ENCODE measurements at regions not wholly inside any gene's neighbourhood (a gene's known extent, or its start where the extent isn't known, plus 50 kb on each side); places are given as distances from the start of the nearest gene placed in this dataset.
A peak's percentile ranks its signal among the peaks of the same experiment; 100 is the strongest.

DNA sequence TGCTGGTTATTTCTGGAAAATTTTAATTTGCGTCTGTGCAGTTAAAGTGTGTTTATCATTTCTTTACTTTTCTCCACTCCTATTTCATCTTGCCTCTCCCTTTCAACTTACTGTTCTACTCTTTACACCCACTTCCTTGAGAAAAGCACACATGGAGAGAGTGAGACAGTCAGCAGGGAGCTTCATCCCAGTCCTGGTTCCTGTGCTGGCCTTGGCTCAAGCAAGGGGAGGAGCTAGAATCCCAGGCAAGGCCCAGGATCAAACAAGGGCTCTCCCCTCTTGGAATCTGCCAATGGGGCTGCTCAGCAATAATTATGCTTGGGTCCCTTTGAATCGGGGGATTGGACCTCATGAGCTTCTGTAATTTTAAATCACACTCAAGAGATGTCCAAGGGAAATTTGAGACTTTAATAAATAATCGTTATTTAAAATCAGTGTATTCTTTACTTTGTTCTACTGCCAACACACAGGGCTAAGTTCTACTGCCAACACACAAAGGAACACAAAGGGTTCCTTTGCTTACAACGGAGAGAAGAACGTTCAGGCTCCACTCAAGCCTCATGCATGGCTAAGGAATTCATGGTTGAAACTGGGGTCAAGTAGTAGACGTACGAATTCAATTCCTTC is 439.3 kb upstream of the DAB2 start:
- DNase-seq, result no peak

DNA sequence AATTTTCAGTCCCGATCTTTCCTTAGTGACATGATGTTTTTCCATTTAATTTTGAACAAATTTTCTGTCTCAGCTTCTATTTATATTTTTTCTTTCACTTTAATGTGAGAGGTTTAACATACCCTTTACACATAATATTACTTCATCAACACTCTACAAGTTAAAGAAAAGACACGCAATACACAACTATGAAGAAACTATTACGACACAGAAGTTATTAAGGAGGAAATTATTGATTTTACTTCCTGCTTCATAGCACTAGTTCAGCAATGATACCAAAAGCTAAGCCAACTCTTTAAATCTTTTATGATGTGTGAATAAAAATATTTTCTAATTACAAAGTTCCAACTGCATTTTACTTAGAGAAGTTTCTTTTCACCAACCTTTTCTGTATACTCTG is 432.3 kb upstream of the DAB2 start:
- no peak for DNase-seq

DNA sequence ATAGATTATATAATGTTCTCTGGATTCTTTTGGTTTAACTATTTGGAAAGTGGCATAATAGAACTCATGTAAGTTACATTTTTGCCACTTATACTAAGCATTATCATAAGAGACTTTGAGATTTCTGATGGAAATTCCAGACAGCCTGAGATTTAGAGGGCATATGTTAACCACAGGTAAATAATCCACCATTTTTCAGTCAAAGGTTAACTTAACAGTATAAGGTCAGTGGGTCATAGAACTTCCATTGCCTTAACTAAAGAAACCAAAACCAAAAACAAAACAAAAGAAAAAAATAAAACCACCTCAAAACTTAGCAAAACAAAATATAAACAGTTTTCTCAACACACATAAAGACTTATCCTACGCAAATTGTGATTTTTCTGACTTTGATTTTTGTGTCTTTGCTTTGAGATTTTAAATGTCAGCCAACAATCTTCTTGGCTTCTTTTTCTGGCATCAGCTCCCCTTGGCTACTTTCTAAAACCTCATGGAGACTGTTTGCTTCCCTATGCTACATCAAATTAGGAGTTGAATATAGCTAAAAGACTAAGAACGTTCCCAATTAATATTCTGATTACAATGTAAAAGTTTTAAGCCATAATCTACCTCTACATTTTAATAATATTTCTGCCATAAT is 430.1 kb upstream of the DAB2 start:
- no peak for DNase-seq

DNA sequence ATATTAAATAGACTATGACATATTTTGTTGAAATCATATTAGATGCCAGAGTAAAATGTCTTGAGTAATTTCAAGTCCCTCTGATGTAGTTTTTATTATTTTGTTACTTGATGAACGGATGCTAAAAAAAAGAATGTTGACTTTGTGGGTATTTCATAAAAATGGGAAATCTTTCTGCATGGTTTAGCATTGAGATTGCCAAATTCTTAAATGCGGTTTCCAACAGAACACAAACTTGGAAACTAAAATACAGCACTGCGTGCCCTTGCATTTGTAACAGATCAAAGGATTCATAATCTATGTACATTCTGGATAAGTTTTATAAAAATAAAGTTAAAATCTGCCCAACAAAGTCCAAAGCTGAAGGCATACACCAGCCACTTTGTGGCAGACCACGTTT is 425.5 kb upstream of the DAB2 start:
- no peak for DNase-seq

DNA sequence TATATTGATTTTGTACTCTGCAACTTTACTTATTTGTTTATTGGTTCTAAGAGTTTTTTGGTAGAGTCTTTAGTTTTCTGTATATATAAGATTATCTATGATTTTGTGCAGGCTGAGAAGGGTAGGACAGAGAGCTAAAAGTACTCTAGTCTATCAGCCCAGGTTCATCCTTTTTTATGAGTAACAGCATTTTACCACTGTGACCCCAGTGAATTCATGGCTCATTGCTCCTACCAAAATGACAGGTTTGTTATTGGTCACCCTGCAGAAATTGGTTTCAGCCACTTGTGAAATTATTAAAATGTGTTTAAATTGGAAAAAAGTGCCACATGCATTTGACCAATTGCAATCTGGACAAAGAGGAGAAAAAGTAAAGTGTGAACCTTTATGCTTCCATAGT is 421.4 kb upstream of the DAB2 start:
- no peak for DNase-seq

GRCh38 chr5:39843767-39844166 is 419.0 kb upstream of the DAB2 start:
- no peak for DNase-seq

GRCh38 chr5:39835371-39835770 is 410.6 kb upstream of the DAB2 start:
- no peak for DNase-seq

DNA sequence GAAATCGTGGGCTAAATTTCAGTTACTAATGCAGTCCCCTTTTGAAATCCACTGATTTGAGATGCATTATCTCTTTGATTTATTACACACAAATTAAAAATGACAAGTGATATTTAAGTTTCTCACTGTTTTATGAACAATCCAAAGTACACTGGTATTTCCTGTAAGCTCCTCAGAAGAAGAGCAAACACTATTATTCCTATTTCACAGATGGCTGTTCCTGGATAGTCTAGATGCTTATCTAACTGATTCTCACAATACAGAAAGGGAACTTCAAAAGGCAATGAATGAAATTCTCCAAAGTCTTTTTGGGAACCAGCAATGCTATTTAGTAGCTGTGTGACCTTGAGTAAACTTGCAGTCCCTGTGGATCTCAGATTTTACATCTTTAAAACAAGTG is 404.7 kb upstream of the DAB2 start:
- DNase-seq, result no peak

DNA sequence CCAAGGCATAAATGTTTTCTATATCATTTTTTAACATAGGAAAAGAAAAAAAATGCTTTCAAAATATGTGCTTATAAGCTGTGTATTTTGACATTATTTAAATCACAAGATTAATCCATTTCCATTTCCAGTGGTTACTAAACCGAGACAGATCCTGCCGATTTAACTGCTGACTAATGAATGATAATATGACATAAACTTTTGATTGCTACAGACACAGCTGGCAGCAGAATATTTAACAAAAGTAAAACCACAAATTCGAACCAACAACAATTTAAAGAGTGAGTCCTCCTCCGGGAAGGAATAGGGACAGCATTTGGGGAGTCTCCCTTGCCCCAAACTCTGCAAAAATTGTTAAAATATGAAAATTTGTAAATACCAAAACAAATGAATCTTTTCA is 401.3 kb upstream of the DAB2 start:
- DNase-seq, result peak; percentile 22

GRCh38 chr5:39825301-39825700 is 400.5 kb upstream of the DAB2 start:
- DNase-seq, result no peak

GRCh38 chr5:39822020-39822419 is 397.2 kb upstream of the DAB2 start:
- DNase-seq, result no peak

- DNase-seq, result no peak
Measured at GRCh38 chr5:39816866-39817265, 392.1 kb upstream of the DAB2 start.

DNA sequence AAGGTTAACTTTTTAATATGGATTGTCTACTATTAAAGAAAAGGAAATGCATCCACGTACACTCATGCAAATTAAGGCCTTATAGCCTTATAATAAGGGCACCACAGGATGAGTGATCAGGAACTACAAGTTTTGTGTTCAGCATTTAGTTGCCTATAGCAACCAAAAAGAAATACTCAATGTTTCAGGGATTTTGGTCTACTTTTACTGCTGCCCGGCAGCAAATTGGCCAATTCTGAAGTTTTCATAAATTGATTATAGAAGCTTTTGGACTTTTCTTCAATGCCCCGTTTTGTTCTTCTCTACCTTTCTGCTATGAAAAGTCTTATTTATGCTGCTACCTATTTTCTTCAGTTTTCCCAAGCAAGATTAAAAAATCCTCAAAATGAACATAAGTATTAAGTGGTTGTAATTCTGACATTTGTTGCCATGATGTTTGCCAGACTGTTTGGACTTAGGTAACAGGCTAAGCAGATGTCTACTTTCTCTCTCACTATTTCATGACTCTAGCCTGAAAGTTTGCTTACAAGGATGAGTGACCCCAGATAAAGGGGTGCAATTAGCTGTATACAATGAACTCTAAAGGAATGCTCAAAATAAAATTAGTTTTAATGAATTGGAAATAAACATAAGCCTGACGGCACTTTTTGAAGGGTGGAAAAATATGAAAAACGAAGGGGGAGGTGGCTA is 391.5 kb upstream of the DAB2 start:
- DNase-seq, result no peak

GRCh38 chr5:39815711-39816110 is 390.9 kb upstream of the DAB2 start:
- DNase-seq, result no peak

GRCh38 chr5:39811381-39811780 is 386.6 kb upstream of the DAB2 start:
- no peak for DNase-seq

GRCh38 chr5:39808656-39809055 is 383.9 kb upstream of the DAB2 start:
- no peak for DNase-seq

DNA sequence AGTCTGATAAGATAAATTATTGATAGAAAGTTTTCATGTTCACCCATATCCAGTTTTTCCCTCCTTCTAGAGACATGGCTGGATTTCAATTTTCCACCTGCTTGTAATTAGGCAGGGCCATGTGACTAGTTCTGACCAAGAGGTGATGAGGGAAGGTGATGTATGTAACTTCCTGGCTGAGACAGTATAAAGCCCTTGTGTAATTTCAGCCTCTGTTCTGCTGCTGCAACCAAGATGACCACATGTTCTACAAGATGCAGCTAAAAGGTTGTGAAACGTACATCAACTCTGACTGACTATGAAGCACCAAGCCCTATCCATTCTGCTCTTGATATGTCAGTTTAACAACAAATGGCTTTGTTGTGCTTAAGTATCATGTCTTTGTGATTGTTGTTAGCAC is 376.5 kb upstream of the DAB2 start:
- DNase-seq, result no peak

DNA sequence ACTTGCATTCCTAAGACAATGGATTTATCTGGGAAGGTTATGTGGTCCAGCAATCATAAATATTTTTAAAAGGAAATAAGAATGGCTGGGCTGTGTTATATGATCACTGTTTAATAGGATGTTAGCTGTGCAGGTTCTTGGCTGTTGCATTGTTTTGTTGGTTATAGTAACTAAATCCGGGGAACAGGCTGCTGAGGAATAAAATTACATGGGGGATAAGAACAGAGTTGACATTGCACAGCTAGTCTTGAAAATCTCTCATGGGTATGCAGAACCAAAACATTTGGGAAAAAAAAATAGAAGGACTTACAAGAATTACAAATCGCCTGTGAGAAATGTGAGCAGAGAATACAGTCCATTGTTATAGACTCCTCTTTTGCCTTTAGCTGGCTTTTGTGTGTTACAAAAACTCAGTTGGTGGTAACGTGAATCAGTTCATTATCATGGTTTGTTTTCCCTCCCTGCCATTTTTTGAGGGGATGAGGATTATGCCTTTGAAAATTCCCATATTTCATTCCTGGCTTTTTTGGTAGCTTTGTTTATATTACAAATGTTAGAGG is 375.3 kb upstream of the DAB2 start:
- no peak for DNase-seq

GRCh38 chr5:39799242-39799641 is 374.5 kb upstream of the DAB2 start:
- DNase-seq, result no peak

DNA sequence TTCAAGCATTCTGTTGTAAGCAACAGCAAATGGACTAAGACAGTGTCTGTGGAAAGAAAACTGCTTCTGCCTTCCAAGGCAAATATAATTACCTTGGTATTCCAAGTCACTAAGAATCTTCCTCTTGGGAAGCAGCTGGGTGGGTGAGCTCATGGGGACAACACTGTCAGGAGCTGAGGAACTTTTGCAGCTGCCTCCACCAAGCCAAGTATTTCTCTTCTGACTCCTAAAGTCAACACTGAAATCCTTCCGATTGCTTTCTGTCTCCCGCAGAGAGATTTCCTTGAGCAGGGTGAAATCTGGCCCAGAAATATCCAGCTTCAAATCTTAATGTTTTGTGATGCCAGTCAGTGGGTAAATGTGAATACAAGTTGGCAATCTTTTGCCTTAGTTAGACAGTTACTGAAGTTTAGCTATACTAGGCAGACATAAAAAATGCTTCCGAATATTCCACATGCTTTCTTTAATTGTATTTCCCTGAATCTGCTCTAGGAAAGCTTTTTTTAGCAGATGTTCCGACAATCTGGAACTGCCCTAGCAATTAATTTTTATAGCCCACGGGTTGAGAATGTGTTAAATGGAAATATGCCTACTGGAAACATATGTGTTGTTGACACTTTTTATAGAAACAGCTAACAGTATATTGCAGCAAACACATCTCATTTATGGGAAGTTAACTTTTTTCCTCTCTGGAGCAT is 369.9 kb upstream of the DAB2 start:
- no peak for DNase-seq

DNA sequence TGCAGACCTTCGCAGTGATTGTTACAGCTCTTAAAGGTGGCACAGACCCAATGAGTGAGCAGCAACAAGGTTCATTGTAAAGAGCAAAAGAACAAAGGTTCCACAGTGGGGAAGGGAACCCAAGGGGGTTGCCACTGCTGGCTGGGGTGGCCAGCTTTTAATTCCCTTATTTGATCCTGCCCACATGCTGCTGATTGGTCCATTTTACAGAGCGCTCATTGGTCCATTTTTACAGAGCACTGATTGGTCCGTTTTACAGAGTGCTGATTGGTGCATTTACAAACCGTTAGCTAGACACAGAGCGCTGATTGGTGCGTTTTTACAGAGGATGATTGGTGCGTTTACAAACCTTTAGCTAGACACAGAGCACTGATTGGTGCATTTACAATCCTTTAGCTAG is 360.6 kb upstream of the DAB2 start:
- no peak for DNase-seq

- DNase-seq, result no peak
Measured at GRCh38 chr5:39783756-39784421, 359.1 kb upstream of the DAB2 start.

GRCh38 chr5:39780347-39780746 is 355.6 kb upstream of the DAB2 start:
- no peak for DNase-seq

Data from OCI-M1 (cell line).